HFFc6 (cell line): ENCODE measurements at regions not wholly inside any gene's neighbourhood (a gene's known extent, or its start where the extent isn't known, plus 50 kb on each side); places are given as distances from the start of the nearest gene placed in this dataset.

Experiments
- DNase-seq: peaks from one replicate; pipeline ENCODE4 v3.0.0-alpha.2; 2018
- H3K27ac Mint-ChIP-seq: 2 replicates; pipeline ENCODE4 v1.8.0; 2020; ENCODE audit warnings: mild to moderate bottlenecking, mixed read lengths
- H3K27me3 Mint-ChIP-seq: 2 replicates; pipeline ENCODE4 v1.8.0; 2021; ENCODE audit warnings: mild to moderate bottlenecking, moderate library complexity, mixed read lengths; ENCODE audit not compliant: insufficient read depth
- H3K36me3 Mint-ChIP-seq: 2 replicates; pipeline ENCODE4 v1.8.0; 2021; ENCODE audit warnings: low read depth, mixed read lengths
- H3K4me1 Mint-ChIP-seq: 2 replicates; pipeline ENCODE4 v1.8.0; 2020; ENCODE audit warnings: low read depth, mixed read lengths
- H3K4me3 Mint-ChIP-seq: 2 replicates; pipeline ENCODE4 v1.8.0; 2020; ENCODE audit warnings: mild to moderate bottlenecking, moderate library complexity, mixed read lengths
- H3K9me3 Mint-ChIP-seq: 2 replicates; pipeline ENCODE4 v1.8.0; 2020; ENCODE audit warnings: mild to moderate bottlenecking, mixed read lengths
- CTCF ChIP-seq: fragments of 200-600 bp; sonication (generic); IDR thresholded peaks from 2 replicates; pipeline ENCODE4 v1.5.0; 2021; ENCODE audit warnings: antibody characterized with exemption, mild to moderate bottlenecking

- Mint-ChIP-seq H3K9me3 (peaks cover 31% of the 10 kb centered on the region), H3K4me3 (no peak overlapping the region), H3K27ac (no peak overlapping the region), H3K4me1 (no peaks in the 10 kb centered on the region), H3K27me3 (peaks cover 6% of the 10 kb centered on the region; the same call in 1 of the 2 replicates), H3K36me3 (peaks cover 10% of the 10 kb centered on the region)
- no peak for DNase-seq
- TF ChIP-seq CTCF, result no peak
These were observed 91.2 kb upstream of the SPATA31C2 start for GRCh38 chr9:88229434-88229833.

DNA sequence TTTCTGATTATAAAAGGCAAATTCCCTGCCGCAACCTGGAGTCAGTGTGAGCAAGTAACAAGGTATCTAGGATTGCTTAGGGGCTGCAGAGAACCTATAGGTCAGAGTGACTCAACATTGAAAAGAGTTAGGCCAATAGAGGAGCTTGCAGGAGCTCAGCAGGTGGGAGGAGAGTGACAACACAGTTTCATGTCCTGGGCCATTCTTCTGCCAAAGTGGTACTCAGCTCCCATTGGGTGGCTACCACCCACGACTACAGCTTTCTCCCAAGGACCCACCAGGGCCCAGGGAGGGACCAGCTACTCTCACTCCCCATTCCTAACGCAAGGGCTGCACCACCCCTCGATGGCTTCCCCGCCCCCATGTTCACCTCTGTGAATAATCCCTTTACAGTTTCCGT, 86.7 kb upstream of the SPATA31C2 start:
- Mint-ChIP-seq H3K36me3 (no peaks in the 10 kb centered on the region), H3K9me3 (peaks cover 8% of the 10 kb centered on the region), H3K4me3 (no peak overlapping the region), H3K27ac (no peak overlapping the region), H3K27me3 (peaks cover 6% of the 10 kb centered on the region), H3K4me1 (no peaks in the 10 kb centered on the region)
- no peak for TF ChIP-seq CTCF
- no peak for DNase-seq

DNA sequence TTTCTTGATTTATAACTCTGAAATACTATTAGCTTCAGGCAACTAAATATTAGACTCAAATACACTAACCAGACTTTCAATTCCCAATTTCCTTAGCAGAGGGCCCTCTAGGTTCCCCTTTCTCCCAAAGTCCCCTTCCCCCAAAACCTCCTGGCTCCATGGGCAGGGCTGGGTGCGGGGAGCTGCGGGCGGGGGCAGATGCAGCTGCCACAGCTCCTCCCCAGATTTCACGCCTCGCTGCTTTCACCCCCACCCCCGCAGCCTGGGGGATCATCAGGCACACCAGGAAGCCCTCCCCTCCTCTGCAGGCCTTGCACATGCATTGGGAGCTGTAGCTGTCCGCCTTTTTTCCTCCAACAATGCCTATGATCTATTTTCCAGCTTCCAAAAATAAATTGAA, 82.8 kb upstream of the SPATA31C2 start:
- no peak overlapping the region for H3K4me3 Mint-ChIP-seq
- H3K27me3 Mint-ChIP-seq, result peaks cover 2% of the 10 kb centered on the region
- no peak for TF ChIP-seq CTCF
- no peak overlapping the region for H3K27ac Mint-ChIP-seq
- H3K4me1 Mint-ChIP-seq, result peaks cover 8% of the 10 kb centered on the region
- H3K9me3 Mint-ChIP-seq, result no peaks in the 10 kb centered on the region
- H3K36me3 Mint-ChIP-seq, result no peaks in the 10 kb centered on the region
- DNase-seq, result no peak

GRCh38 chr9:88220652-88221051, 82.4 kb upstream of the SPATA31C2 start:
- Mint-ChIP-seq H3K36me3 (no peaks in the 10 kb centered on the region), H3K27me3 (no peaks in the 10 kb centered on the region; the same call in none of the 2 replicates), H3K9me3 (no peaks in the 10 kb centered on the region), H3K4me3 (no peak overlapping the region), H3K4me1 (peaks cover 8% of the 10 kb centered on the region), H3K27ac (no peak overlapping the region)
- TF ChIP-seq CTCF, result no peak
- DNase-seq, result no peak

DNA sequence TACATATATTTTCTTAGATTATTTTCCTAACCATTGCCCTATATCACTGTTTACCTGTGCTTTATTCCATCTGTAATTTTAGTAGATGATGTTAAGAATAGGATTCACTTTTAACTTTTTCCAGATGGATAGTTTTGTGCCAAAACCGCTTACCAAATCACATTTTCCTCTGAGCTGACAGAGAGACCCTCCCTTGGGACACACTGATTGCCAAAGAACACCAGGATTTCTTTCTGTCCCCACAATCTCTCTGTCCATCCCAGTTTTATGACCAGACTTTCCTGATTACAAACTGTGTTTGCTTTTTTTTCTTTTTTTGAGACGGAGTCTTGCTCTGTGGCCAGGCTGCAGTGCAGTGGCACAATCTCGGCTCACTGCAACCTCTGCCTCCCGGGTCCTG, 81.3 kb upstream of the SPATA31C2 start:
- TF ChIP-seq CTCF, result no peak
- no peak overlapping the region for H3K4me3 Mint-ChIP-seq
- no peaks in the 10 kb centered on the region for H3K9me3 Mint-ChIP-seq
- H3K36me3 Mint-ChIP-seq, result no peaks in the 10 kb centered on the region
- no peak overlapping the region for H3K27ac Mint-ChIP-seq
- H3K27me3 Mint-ChIP-seq, result peaks cover 7% of the 10 kb centered on the region
- H3K4me1 Mint-ChIP-seq, result peaks cover 8% of the 10 kb centered on the region
- no peak for DNase-seq

DNA sequence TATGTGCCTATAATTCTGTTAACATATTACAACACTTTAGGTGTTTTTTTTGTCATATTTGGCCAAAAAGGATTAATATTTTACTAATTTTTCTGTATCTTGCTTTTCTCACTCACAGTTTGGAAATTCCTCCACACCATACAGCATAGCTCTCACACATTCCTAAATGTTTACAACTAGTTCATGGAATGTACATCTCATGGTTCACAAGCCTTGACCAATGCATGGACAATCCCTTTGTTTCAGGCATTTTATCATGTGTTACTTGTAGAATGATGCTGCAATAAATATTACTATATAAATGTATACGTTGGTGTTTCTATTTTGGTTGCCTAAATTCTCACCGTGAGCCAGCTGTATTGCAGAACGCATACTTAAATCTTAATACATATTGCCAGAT, 80.5 kb upstream of the SPATA31C2 start:
- no peak for TF ChIP-seq CTCF
- H3K27ac Mint-ChIP-seq, result no peak overlapping the region

More for the DNA sequence above, 80.5 kb upstream of the SPATA31C2 start:
- Mint-ChIP-seq H3K36me3 (no peaks in the 10 kb centered on the region), H3K27me3 (peaks cover 7% of the 10 kb centered on the region), H3K4me3 (no peak overlapping the region), H3K4me1 (peaks cover 8% of the 10 kb centered on the region), H3K9me3 (peaks cover under 1% of the 10 kb centered on the region; the same call in 1 of the 2 replicates)
- DNase-seq, result peak; percentile 27
